ENCODE measurements at regions not wholly inside any gene's neighbourhood (a gene's known extent, or its start where the extent isn't known, plus 50 kb on each side); places are given as distances from the start of the nearest gene placed in this dataset.

DNA sequence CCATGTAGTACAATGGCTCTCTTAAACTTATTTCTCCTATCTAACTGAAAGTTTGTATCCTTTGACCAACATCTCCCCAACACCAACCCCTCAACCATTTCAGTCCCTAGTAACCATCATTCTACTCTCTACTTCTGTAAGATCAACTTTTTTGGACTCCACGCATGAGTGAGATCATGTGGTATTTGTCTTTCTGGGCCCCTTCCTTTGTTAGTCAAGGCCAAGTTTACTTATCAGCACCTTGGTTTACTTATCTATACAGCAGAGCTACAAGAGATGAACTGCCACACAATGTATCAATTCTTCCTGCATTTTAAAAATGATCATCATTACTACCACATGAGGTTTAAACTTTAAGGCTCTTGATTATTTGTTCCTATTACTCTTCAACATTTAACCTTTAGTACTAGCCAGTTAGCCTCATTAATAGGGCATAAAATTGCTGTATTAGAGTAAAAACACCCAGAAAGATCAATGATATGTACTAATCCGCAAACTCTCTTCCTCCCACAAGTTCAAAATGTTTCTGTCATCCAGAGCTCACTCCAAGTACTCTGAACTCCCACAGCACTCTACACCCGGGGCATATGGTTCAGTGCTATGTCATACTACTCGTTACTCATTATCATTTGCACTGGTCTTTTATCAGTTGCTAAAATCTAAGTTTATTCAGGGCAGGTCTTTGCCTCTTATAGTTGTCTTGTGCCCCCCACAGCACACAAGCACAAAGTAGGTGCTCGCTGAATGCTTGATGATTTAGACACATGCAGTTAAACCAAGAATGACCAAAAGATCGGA lies 145.7 kb upstream of the ADAMTS3 start:
- DNase-seq (no peak), ATAC-seq (ENCODE audit: low read depth) (no peak)
- Histone ChIP-seq H3K23ac (ENCODE audit: low read depth, low read length) (no peak overlapping the region), H3K56ac (ENCODE audit: extremely low read depth, insufficient read depth, low read length) (no peak overlapping the region), H2AK5ac (ENCODE audit: low read depth, low read length) (no peak overlapping the region), H3K36me3 (ENCODE audit: control insufficient read depth, insufficient read depth, low read length) (no peaks in the 10 kb centered on the region), H3K4ac (ENCODE audit: low read depth, low read length) (no peak overlapping the region), H3K14ac (replicated peaks; ENCODE audit: low read depth, low read length) (no peak overlapping the region), H2BK5ac (ENCODE audit: low read depth, low read length, poor library complexity, severe bottlenecking) (no peak overlapping the region), H3K4me2 (ENCODE audit: low read depth, low read length) (no peak overlapping the region), H3K4me1 (ENCODE audit: control insufficient read depth, insufficient read depth, low read length) (no peaks in the 10 kb centered on the region), H3K9ac (ENCODE audit: low read depth, low read length) (no peak overlapping the region), H3K4me3 (ENCODE audit: insufficient read depth, low read depth, low read length) (no peak overlapping the region), H2AFZ (replicated peaks; ENCODE audit: low read length, poor library complexity) (no peak overlapping the region), H3K27me3 (ENCODE audit: control insufficient read depth, insufficient read depth, low read length) (no peaks in the 10 kb centered on the region), H2AK9ac (replicated peaks; ENCODE audit: low read depth, low read length, poor library complexity) (no peak overlapping the region), H3K9me3 (ENCODE audit: control insufficient read depth, insufficient read depth, low read length) (no peaks in the 10 kb centered on the region), H2BK20ac (ENCODE audit: low read depth, low read length) (no peak overlapping the region), H3K27ac (ENCODE audit: insufficient read depth, low read length) (no peak overlapping the region), H4K5ac (ENCODE audit: low read depth, low read length) (no peak overlapping the region), H4K91ac (ENCODE audit: insufficient read depth, low read depth, low read length) (no peak overlapping the region), H3K79me1 (ENCODE audit: low read depth in 1 of 2, low read length in 2 of 2) (no peaks in the 10 kb centered on the region), H2BK15ac (ENCODE audit: low read depth, low read length) (no peak overlapping the region), H3K9me1 (ENCODE audit: insufficient read depth, low read length) (no peaks in the 10 kb centered on the region), H4K8ac (ENCODE audit: low read depth in 2 of 2, low read length in 2 of 2) (no peak overlapping the region), H3K18ac (ENCODE audit: low read depth, low read length) (no peak overlapping the region), H4K20me1 (ENCODE audit: insufficient read depth, low read length) (no peaks in the 10 kb centered on the region), H2BK120ac (ENCODE audit: low read depth, low read length) (no peak overlapping the region)
- dilution Hi-C loops (cut with HindIII; ENCODE audit: low sequenced_read_pairs, unreplicated experiment) (no loop called here), intact Hi-C loops (cut with micrococcal nuclease) (no loop called here), in situ Hi-C loops (cut with MboI; ENCODE audit: low sequenced_read_pairs) (no loop called here)
- BruUV-seq (replicated peaks), result no TSS peak
- WGBS, 2 experiments (ENCODE audit: extremely low coverage in 2 of 2, insufficient read length in 1 of 2), result no CpG with 5 or more reads among the region's 6 CpGs
- TF ChIP-seq MAFK (IDR thresholded peaks at IDR 0.05; ENCODE audit: low read depth, low read length) (no peak), CHD1 (IDR thresholded peaks at IDR 0.05; ENCODE audit: low read depth, low read length) (no peak), POLR2A (IDR thresholded peaks at IDR 0.05; ENCODE audit: low read depth, low read length) (no peak), CEBPB (IDR thresholded peaks at IDR 0.05; ENCODE audit: low read depth, low read length) (no peak), RFX5 (IDR thresholded peaks at IDR 0.05; ENCODE audit: low read depth, low read length) (no peak), SMC3 (IDR thresholded peaks at IDR 0.05; ENCODE audit: low read depth, low read length) (no peak), FOS (IDR thresholded peaks at IDR 0.05; ENCODE audit: low read depth, low read length) (no peak), NFE2L2 (IDR thresholded peaks at IDR 0.05; ENCODE audit: low read depth, low read length) (no peak), BHLHE40 (IDR thresholded peaks at IDR 0.05; ENCODE audit: low read depth, low read length) (no peak), MAZ (IDR thresholded peaks at IDR 0.05; ENCODE audit: borderline replicate concordance, low read depth, low read length) (no peak), RAD21 (IDR thresholded peaks at IDR 0.05; ENCODE audit: low read length) (no peak), MXI1 (IDR thresholded peaks at IDR 0.05; ENCODE audit: borderline replicate concordance, low read depth, low read length) (no peak), RCOR1 (IDR thresholded peaks at IDR 0.05; ENCODE audit: insufficient replicate concordance, low read length) (no peak)
- TF ChIP-seq, protein P1, sequence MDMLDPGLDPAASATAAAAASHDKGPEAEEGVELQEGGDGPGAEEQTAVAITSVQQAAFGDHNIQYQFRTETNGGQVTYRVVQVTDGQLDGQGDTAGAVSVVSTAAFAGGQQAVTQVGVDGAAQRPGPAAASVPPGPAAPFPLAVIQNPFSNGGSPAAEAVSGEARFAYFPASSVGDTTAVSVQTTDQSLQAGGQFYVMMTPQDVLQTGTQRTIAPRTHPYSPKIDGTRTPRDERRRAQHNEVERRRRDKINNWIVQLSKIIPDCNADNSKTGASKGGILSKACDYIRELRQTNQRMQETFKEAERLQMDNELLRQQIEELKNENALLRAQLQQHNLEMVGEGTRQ (IDR thresholded peaks at IDR 0.05; ENCODE audit: low read depth, low read length), result no peak
- TF ChIP-seq, protein P2, sequence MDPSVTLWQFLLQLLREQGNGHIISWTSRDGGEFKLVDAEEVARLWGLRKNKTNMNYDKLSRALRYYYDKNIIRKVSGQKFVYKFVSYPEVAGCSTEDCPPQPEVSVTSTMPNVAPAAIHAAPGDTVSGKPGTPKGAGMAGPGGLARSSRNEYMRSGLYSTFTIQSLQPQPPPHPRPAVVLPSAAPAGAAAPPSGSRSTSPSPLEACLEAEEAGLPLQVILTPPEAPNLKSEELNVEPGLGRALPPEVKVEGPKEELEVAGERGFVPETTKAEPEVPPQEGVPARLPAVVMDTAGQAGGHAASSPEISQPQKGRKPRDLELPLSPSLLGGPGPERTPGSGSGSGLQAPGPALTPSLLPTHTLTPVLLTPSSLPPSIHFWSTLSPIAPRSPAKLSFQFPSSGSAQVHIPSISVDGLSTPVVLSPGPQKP (IDR thresholded peaks at IDR 0.05; ENCODE audit: borderline replicate concordance, low read depth, low read length), result no peak
- TF ChIP-seq, protein P3, sequence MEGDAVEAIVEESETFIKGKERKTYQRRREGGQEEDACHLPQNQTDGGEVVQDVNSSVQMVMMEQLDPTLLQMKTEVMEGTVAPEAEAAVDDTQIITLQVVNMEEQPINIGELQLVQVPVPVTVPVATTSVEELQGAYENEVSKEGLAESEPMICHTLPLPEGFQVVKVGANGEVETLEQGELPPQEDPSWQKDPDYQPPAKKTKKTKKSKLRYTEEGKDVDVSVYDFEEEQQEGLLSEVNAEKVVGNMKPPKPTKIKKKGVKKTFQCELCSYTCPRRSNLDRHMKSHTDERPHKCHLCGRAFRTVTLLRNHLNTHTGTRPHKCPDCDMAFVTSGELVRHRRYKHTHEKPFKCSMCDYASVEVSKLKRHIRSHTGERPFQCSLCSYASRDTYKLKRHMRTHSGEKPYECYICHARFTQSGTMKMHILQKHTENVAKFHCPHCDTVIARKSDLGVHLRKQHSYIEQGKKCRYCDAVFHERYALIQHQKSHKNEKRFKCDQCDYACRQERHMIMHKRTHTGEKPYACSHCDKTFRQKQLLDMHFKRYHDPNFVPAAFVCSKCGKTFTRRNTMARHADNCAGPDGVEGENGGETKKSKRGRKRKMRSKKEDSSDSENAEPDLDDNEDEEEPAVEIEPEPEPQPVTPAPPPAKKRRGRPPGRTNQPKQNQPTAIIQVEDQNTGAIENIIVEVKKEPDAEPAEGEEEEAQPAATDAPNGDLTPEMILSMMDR (conservative IDR thresholded peaks at IDR 0.05; ENCODE audit: low read depth, low read length), result no peak
- ChIA-PET CTCF (interaction anchor here (0.7 kb wide), 1 partner anchor 12 kb away, joined by 3 read pairs; no protein-coding TSS in a partner anchor), POLR2A (ENCODE audit: unreplicated experiment) (no interaction called here)

All from IMR-90 (cell line).